Breast epithelium (tissue), 3 donors: ENCODE measurements at regions not wholly inside any gene's neighbourhood (a gene's known extent, or its start where the extent isn't known, plus 50 kb on each side); places are given as distances from the start of the nearest gene placed in this dataset.

Experiments
- POLR2A ChIP-seq: fragments of 450-650 bp; IDR thresholded peaks from one replicate; pipeline ENCODE4 v1.6.1; 2016; ENCODE audit warnings: antibody characterized with exemption, mild to moderate bottlenecking, moderate library complexity
- POLR2AphosphoS5 ChIP-seq, 3 donors: sonication (generic); formaldehyde crosslinking; IDR thresholded peaks; one replicate each; pipeline ENCODE4 v1.6.1; 2017; ENCODE audit warnings: antibody characterized with exemption in 3 of 3
- TF ChIP-seq, protein P1 (sequence below), 3 donors: fragments of 450-650 bp; IDR thresholded peaks; one replicate each; pipeline ENCODE4 v1.5.1; 2016 to 2017; ENCODE audit warnings: antibody characterized with exemption in 3 of 3, mild to moderate bottlenecking in 3 of 3, moderate library complexity in 3 of 3

DNA sequence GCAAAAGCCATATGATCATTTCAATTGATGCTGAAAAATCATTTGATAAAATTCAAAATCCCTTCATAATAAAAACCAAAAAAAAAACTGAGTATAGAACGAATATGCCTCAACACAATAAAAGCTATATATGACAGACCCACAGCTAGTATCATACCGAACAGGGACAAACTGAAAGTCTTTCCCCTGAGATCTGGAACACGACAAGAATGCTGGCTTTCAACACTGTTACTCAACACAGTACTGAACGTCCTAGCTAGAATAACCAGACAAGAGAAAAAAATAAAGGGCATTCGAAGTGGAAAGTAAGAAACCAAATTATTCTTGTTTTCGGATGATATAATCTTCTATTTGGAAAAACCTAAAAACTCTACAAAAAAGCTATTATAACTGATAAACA lies 559.9 kb downstream of the EPM2A start:
- TF ChIP-seq, protein P1, sequence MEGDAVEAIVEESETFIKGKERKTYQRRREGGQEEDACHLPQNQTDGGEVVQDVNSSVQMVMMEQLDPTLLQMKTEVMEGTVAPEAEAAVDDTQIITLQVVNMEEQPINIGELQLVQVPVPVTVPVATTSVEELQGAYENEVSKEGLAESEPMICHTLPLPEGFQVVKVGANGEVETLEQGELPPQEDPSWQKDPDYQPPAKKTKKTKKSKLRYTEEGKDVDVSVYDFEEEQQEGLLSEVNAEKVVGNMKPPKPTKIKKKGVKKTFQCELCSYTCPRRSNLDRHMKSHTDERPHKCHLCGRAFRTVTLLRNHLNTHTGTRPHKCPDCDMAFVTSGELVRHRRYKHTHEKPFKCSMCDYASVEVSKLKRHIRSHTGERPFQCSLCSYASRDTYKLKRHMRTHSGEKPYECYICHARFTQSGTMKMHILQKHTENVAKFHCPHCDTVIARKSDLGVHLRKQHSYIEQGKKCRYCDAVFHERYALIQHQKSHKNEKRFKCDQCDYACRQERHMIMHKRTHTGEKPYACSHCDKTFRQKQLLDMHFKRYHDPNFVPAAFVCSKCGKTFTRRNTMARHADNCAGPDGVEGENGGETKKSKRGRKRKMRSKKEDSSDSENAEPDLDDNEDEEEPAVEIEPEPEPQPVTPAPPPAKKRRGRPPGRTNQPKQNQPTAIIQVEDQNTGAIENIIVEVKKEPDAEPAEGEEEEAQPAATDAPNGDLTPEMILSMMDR (IDR thresholded peaks at IDR 0.05) = no peak
- TF ChIP-seq POLR2A = no peak
- TF ChIP-seq POLR2AphosphoS5 (IDR thresholded peaks at IDR 0.05) = no peak
